ENCODE measurements at regions not wholly inside any gene's neighbourhood (a gene's known extent, or its start where the extent isn't known, plus 50 kb on each side); places are given as distances from the start of the nearest gene placed in this dataset.

GRCh38 chr6:67639161-67639560 lies 995.9 kb upstream of the ADGRB3 start:
- Histone ChIP-seq H3K9me1 (ENCODE audit: control insufficient read depth, insufficient read depth, low read length) (no peaks in the 10 kb centered on the region), H3K27me3 (ENCODE audit: control insufficient read depth in 2 of 2, insufficient read depth in 2 of 2, low read length in 2 of 2) (no peaks in the 10 kb centered on the region), H3K36me3 (ENCODE audit: control insufficient read depth, insufficient read depth, low read length) (no peaks in the 10 kb centered on the region), H3K79me2 (ENCODE audit: control insufficient read depth, insufficient read depth, low read length) (no peaks in the 10 kb centered on the region), H3K4me2 (ENCODE audit: insufficient read depth, low read length) (no peak overlapping the region), H3K4me1 (replicated peaks in 1 of 2; ENCODE audit: control insufficient read depth in 2 of 2, insufficient read depth in 2 of 2, low read length in 2 of 2) (no peaks in the 10 kb centered on the region), H3K27ac (ENCODE audit: extremely low read depth, low read depth, low read length) (no peak overlapping the region), H3K9ac (ENCODE audit: insufficient read depth in 1 of 2, low read depth in 2 of 2, low read length in 2 of 2) (no peak overlapping the region), H3K4me3 (no peak overlapping the region), H4K20me1 (replicated peaks; ENCODE audit: control insufficient read depth, insufficient read depth, low read length) (no peaks in the 10 kb centered on the region), H3K9me3 (replicated peaks; ENCODE audit: control insufficient read depth, insufficient read depth, low read depth, low read length) (0 out of 2 replicates have a peak, but pooled peaks cover 4% of the 10 kb centered on the region), H2AFZ (ENCODE audit: low read depth, low read length) (no peak overlapping the region)
- BruUV-seq (replicated peaks) = no TSS peak
- ATAC-seq = no peak
- POLR2A ChIA-PET = no interaction called here
- no peak for FAIRE-seq
- in situ Hi-C loops (cut with MboI) (no loop called here), intact Hi-C loops (cut with micrococcal nuclease) (no loop called here)
- CTCF ChIA-PET (ENCODE audit: low intra/inter-chr PET ratio) = no interaction called here
- TF ChIP-seq GATA2 (CRISPR knock-in tag; IDR thresholded peaks at IDR 0.05) (no peak), BDP1 (IDR thresholded peaks at IDR 0.05; ENCODE audit: insufficient read depth, insufficient read length) (no peak), FOS (IDR thresholded peaks at IDR 0.05; ENCODE audit: extremely low read depth, insufficient read length) (no peak), RNF219 (CRISPR knock-in tag; IDR thresholded peaks at IDR 0.05) (no peak), THRAP3 (IDR thresholded peaks at IDR 0.05; ENCODE audit: borderline replicate concordance) (no peak), ZNF699 (CRISPR knock-in tag; IDR thresholded peaks at IDR 0.05; ENCODE audit: insufficient replicate concordance) (no peak), HNRNPL (IDR thresholded peaks at IDR 0.05; ENCODE audit: low read depth, low read length) (no peak), HSF4 (CRISPR knock-in tag; IDR thresholded peaks at IDR 0.05; ENCODE audit: borderline replicate concordance) (no peak), ZMIZ1 (IDR thresholded peaks at IDR 0.05; ENCODE audit: low read depth in 2 of 2, low read length in 2 of 2) (no peak), MED1 (CRISPR knock-in tag; IDR thresholded peaks at IDR 0.05; ENCODE audit: borderline replicate concordance) (no peak), CBX8 (IDR thresholded peaks at IDR 0.05; ENCODE audit: borderline replicate concordance, extremely low read depth, low read depth, low read length, poor library complexity, severe bottlenecking) (no peak), COPS2 (conservative IDR thresholded peaks at IDR 0.05) (no peak), FOXK1 (CRISPR knock-in tag; IDR thresholded peaks at IDR 0.05; ENCODE audit: borderline replicate concordance) (no peak), KAT8 (IDR thresholded peaks at IDR 0.05; ENCODE audit: low read depth) (no peak)
- no peak for DNase-seq (ENCODE audit: extremely low read depth in 1 of 4, low spot score in 3 of 4)

All from K562 (cell line).